ENCODE measurements at regions not wholly inside any gene's neighbourhood (a gene's known extent, or its start where the extent isn't known, plus 50 kb on each side); places are given as distances from the start of the nearest gene placed in this dataset.

DNA sequence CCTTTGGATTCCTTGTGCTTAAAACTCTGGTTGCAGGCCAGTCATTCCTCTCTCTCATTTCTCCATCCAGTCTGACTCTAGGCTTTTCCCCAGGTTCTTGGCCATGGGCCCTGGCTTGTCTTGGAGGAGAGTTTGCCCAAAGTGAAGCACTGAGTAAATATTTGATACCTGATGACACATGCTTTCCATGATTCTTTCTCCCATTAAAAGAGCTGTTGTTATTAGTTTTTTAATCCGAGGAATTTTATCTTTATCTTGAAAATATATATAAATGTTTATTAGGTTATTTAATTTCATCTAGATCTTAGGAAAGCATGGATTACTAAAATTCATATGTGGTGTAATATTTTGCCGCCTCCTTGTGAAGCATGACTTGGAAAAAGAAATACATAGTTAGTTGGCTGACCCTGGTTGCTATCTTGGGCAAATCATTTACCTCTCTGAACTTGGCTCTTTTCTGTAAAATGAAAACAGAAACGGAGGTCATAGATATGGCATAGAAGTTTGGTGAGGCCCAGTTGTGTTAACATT, 650.1 kb downstream of the SLC4A3 start:
- DNase-seq (ENCODE audit: low read depth in 2 of 2), result no peak

DNA sequence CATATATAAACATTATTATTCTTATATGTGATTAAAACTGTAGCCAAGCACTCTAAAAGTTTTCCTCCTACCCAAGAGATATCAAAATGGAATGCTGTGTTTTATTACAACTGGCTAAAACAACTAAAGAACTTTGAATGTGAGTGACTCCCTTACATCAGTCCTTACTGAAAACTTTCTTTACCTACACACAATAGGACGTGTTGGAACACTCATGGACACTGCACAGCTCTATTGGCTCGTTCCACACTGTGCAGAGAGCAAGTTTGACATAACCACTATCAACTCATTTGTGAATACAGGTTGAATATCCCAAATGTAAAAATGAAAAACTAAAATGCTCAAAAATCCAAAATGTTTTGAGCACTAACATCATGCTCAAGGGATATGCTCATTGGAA, 650.6 kb downstream of the SLC4A3 start:
- no peak for DNase-seq (ENCODE audit: low read depth in 2 of 2)

DNA sequence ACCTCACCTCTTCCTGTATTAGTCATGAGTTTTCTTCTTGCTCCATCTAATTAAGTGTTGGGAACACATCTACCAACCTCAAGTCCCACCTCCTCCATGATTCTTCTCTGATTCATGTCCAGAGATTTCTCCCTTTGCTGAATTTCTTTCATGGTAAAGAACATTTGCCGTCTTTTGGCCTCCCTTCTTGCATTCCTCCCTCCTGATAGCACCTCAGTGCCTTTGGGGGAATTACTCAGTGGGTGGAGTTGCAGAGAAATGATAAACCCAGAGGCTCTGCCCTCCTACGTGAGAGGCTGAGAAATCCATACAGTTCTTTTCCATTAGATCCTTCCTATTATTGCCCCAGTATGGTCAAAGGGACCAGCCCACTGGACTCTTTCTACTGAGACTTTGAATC, 651.9 kb downstream of the SLC4A3 start:
- no peak for DNase-seq (ENCODE audit: low read depth in 2 of 2)

DNA sequence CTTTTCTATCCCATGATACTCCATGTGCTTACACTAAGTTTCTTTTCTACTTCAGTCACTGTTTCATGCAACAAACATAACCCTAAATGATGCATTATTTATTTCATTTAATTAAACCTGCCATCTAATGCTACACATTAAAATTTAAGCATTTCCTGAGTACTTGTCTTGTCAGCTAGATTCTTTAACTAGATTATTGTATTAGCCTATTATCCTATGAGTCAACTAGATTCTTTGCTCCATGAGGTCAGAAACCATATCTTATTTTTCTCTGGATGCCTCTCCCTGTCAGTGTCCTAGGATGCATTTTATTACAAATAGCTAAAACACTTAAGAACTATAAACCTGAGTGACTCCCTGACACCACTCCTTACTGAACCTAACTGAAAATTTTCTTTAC, 652.4 kb downstream of the SLC4A3 start:
- DNase-seq (ENCODE audit: low read depth in 2 of 2), result no peak

DNA sequence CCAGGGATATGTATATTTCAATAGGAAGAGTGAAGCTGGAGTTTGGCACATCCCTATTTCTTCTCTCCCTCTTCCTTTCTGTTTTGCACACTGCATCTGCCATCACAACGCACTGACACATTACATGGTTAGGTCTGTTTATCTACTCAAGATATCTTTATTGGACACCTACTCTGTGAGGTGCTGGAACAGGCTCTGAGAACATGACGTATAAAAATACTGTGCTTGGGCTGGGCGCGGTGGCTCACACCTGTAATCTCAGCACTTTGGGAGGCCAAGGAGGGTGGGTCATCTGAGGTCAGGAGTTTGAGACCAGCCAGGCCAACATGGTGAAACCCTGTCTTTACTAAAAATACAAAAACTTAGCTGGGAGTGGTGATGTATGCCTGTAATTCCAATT, 653.3 kb downstream of the SLC4A3 start:
- DNase-seq (ENCODE audit: low read depth in 2 of 2), result no peak

DNA sequence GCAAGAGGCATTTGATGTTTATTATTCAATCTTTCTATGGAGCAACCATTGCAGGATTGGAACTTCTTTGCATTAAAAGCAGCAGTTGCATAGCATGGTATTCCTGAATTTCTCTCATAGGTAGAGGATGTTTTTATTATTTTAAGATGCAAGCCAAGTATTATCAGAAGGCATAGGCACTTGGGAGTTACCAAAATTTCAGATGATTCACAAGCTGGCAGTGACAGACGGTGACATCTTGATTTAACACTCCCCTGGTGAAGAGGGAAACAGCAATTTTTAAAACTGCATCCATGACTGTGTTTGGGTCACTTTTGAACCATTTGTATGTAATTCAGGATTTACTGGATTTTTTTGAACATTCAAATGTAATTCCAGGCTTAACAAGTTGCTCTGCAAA, 654.3 kb downstream of the SLC4A3 start:
- no peak for DNase-seq (ENCODE audit: low read depth in 2 of 2)

DNA sequence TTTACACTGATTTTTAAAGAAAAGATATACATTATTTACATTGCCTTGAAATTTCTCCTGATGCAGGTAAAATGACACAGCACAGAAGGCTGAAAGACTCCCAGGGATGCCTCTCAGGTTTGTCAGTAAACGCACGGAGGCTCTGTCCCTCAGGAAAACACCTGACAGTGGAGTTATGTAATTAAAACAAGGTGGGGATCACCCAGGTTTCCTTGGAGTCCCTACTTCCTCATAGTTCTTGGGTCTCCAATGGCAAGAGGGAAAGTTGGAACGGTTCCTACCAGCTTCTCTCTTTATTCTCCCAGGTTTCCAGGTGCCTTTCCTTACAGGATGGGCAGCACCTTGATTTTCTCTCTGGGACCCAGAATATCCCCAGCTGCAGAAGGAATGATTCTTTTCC, 654.8 kb downstream of the SLC4A3 start:
- DNase-seq (ENCODE audit: low read depth in 2 of 2), result no peak

DNA sequence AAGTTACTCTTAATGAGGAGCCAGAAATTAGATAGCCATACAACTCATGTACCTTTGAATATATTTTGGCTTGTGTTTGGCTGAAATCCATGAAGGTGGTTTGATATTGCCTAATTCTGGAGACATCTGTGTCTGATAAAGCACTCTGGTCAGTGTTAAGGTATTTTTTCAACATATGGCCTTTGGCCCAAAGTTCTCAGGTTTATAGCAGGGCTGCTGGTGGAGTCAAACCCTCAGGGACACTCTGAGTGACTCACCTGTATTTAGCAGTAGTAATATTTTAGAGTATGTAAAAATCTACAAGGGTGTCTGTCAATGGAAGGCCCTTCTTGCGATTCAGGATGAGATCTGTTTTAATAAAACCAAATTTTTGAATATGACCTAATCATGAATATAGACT, 666.5 kb downstream of the SLC4A3 start:
- no peak for DNase-seq (ENCODE audit: low read depth in 2 of 2)

DNA sequence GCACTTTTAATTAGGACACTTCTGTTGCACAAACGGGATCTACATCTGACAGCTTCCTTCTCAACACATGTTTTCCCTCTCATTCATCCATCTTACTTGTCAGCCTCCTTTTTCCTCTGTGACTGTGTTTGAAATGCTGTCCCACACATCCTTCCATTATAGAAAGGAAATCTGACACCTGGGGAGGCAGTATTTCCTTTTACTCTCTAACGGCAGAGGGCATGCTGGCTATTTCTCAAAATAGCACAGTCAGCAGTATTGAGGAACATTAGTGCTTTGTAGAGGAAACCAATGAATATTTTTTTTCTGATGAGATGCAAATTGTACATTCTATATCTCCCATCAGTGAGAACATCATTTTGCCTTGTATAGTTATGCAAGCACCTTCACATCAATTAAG, 668.7 kb downstream of the SLC4A3 start:
- DNase-seq (ENCODE audit: low read depth in 2 of 2), result no peak

DNA sequence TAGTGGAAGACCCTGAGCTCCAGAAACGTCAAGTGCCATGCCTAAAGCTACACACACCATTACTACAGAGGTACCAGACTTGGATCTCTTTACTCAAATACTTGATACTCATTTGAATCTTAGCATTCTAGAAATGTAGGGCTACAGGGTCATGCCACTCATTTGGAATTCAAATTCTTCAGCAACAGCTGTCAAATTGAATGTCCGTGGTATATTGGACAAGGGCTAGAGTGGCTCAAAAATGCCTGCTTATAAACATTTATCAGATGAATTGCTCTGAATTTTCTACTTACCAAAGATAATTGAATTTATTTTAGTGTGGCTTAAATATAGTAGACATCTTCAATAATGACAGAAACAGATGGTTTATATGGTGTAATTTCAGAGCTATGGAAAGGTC, 669.7 kb downstream of the SLC4A3 start:
- no peak for DNase-seq (ENCODE audit: low read depth in 2 of 2)

DNA sequence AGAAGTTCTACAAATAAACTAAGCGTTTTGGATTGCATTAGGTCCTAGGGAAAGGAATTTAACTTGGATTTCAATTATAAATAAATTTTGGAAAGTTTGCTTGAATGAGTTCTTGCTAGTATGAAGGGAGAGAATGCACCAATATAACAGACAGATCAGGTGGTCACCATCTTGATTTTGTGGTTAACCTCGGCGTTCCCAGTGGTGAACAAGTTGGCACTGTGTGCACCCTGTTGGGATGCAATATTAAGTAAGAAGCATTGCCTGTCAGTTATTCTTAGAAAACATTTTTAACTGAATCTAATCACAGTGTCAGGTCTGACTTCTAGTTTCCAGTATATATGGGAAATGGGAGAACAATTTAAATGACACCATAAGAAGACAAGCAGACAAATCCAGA, 673.4 kb downstream of the SLC4A3 start:
- no peak for DNase-seq (ENCODE audit: low read depth in 2 of 2)

DNA sequence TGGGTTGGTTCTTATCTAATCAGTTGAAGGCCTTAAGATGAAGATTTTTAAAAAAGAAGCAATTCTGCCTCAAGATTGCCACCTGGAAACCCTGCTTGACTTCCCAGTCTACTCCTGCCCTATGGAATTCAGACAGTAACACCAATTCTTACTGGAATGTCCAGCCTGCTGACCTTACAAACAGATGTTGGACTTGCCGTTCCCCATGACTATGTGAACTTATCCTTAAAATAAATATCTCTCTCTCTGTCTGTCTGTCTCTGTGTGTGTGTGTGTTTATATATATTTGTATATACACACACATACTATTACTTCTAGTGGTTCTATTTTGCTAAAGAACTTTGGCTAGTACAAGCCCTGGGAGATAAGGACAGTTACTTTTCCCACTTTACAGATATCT, 675.3 kb downstream of the SLC4A3 start:
- DNase-seq (ENCODE audit: low read depth in 2 of 2), result no peak

DNA sequence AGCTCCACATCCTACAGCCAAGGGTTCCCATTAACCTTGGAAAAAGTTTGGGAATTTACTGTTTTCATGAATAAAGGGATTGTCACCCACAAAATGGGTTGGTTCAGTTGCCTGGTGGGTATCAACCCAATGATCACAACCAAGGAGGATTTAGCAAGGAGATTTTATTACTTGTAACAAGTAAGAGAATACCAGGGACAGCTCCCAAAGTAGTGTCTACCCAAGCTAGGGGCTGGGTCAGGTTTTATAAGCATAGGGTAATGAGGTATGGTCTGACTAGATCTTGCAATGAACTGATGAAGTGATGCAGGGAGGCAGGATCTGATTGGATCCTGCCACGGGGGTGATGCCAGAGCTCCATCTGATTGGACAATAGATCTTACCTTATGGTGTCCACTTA, 681.8 kb downstream of the SLC4A3 start:
- no peak for DNase-seq (ENCODE audit: low read depth in 2 of 2)

DNA sequence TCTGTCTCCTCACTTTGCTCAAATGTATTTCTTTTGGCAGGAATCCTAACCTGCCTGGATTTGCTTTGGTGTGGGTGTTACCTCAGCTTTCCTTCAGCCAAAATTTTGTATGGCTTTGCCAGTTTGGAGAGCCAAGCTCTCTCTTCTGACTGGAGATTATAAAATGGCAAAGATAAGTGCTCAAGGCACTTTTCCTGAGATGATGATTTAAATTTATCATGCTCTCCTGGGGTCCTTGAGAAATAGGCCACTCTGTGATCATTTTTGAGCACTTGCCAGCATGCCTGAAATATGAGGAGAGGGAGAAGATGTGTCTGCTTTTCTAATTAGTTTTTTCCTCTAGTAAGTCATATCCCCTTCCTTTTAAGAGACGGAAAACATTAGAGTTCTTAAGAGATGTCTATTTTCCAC, 683.0 kb downstream of the SLC4A3 start:
- DNase-seq (ENCODE audit: low read depth in 2 of 2), result no peak

DNA sequence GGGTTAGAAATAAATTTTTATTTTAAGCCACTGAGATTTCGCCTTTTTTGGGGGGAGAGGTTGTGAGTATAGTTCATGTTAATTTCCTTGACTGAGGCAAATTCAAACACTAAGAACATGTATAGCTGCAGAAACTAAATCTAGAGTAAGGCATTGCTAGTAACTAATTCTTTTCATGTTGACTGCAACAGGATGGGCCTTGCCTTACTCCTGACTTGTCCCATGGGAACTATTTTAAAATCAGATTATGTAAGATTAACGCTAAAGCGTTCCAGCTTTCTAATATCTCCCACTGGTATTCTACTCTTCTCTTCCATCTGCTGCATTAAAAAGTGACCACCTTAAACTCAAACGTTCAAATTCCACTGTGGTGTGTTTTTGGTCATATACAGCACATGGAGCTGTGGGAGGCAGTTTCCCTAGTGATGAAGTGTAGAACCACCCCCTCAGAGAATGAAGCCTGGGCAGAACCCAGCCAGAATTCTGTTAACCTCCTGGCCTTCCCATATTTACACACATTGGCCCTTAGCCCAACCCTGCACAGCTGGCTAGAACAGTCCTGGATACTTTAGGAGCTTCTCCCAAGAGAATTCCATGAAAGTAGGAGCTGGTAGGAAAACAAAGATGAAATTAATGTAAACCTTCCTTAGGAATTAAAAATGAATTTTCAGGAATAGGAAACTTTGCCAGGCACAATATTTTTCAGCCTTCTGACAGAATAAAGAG, 687.8 kb downstream of the SLC4A3 start:
- DNase-seq (ENCODE audit: low read depth in 2 of 2), result no peak

DNA sequence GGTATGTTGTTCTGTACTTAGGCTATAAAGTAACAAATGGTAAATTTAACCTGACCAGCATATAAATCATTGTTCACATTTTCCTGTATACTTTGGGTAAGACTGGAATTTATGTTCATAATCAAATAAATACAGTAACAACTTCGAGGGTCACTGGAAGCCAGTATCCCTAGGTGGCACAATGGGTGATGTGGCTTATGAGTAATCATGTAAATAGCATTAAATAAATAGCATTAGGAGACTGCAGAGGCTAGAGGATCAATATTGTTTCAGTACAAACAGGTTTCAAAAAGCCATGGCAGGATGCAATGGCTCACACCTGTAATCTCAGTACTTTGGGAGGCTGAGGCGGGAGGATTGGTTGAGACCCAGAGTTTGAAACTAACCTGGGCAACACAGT, 690.6 kb downstream of the SLC4A3 start:
- DNase-seq (ENCODE audit: low read depth in 2 of 2), result no peak

DNA sequence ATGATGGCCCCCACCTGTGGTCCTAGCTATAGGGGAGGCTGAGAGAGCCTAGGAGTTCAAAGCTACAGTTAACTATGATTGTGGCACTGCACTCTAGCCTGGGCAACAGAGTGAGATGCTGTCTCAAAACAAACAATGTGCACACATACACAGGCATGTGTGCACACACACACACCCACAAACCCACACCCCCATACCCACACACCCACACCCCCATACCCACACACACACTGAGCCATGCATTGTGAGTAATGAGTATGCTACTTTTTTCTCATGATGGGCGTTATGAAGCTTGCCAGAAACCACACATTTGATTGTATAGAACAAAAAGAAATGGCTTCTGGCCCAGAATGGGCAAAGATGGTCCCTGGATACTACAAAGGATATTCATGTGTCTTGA, 691.1 kb downstream of the SLC4A3 start:
- no peak for DNase-seq (ENCODE audit: low read depth in 2 of 2)

DNA sequence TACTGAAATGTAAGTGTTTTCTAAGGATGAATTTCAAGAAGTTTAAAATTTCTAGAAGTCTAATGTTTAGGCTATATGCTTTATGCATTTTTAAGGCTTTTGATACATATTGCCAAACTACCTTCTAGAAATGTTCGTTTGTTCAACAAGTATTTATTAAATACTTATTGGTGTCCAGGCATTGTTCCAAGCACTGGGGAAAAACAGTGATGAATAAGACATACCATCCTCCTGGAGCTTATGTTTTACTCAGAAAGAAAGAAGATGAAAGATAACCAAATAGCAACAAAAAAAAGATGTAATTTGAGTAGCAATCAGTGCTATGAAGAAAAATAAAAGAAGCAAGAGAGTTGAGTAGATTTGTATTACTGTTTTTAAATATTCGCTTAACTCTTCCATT, 692.9 kb downstream of the SLC4A3 start:
- DNase-seq (ENCODE audit: low read depth in 2 of 2), result no peak

DNA sequence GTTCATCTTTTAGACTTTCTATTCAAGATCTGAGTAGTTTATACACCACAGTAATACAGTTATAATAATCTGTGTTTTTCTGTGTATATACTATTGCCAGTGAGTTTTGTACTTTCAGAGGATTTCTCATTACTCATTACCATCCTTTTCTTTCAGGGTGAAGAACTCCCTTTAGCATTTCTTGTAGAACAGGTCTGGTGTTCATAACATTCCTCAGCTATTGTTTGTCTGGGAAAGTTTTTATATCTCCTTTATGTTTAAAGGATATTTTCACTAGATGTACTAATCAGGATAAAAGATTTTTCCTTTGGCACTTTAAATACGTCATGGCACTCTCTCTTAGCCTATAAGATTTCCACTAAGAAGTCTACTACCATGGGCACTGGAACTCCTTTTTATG, 705.5 kb downstream of the SLC4A3 start:
- no peak for DNase-seq (ENCODE audit: low read depth in 2 of 2)

DNA sequence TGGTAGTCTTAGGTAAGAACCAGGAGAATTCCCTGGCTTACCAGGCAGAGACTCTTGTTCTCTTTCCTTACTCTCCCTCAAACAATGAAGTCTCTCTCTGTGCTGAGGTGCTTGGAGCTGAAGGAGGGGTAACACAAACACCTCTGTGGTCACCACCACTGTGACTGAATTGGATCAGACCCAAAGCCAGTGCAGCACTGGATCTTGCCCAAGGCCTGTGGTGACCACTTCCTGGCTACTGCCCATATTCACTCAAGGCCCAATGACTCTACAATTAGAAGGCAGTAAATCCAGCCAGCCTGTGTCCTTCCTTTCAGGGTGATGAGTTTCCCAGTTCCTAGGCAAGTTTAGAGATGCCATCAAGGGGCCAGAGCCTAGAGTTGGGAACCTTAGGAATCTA, 706.8 kb downstream of the SLC4A3 start:
- DNase-seq (ENCODE audit: low read depth in 2 of 2), result no peak

DNA sequence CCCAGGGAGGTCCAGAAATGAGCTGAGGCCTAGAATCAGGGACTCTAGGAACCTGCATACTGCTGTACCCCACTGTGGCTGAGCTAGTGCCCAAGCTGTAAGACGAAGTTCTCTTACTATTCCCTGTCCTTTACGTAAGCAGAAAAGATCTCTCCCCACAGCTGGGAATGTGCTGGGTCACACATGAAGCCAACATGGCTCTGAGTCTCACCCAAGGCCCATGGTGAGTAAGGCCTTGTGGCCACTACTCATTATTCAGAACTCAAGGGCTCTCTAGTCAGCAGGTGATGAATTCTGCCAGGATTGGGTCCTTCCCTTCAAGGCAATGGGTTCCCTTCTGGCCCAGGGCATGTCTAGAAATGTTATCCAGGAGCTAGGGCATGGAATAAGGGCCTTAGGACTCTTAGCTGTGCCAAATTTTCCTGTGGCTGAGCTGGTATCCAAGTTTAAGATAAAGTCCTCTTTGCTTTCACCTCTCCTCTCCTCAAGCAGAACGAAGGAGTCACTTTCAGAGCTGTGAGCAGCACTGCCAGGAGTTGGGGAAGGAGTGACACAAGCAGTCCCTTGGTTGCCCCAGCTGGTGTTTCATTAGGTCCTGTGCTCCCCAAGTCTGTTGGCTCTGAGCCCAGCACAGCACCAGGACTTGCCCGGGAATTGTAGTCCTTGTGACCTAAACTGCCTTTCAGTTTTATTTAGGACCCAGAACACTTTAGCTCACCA, 707.6 kb downstream of the SLC4A3 start:
- no peak for DNase-seq (ENCODE audit: low read depth in 2 of 2)

DNA sequence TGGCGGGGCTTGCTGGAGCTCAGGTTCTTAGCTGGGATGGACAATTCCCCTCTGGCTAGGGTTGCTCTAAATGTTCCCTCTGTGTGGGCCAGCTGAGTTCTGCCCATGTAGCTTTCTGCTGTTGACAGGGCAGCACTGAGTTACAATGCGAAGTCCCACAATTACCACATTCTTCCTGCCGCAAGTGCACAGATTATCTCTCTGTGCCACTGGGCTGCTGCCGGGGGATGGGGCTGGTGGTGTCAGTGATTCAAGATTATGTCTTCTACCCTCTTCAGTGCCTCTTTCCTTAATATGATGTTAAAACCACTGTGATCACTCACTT, 708.1 kb downstream of the SLC4A3 start:
- no peak for DNase-seq (ENCODE audit: low read depth in 2 of 2)

DNA sequence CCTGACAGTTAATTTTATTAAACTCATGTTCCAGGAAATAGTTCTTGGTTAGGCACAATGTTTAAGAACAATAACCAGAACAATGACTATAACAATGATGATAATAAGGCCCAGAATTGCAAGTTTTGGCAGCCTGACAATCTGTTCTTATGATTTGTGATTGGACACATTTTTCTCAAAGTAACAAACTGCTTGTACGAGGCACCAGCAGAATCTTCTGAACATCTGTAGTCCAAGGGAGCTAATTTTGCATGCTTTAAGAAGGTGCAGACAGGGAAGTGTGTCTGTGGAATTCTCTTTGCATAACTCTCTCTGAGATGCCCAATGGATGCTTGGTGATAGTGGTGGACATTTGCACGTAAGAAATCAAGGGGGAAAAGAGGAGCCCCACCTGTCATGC, 709.3 kb downstream of the SLC4A3 start:
- no peak for DNase-seq (ENCODE audit: low read depth in 2 of 2)
